ENCODE measurements at regions not wholly inside any gene's neighbourhood (a gene's known extent, or its start where the extent isn't known, plus 50 kb on each side); places are given as distances from the start of the nearest gene placed in this dataset.

DNA sequence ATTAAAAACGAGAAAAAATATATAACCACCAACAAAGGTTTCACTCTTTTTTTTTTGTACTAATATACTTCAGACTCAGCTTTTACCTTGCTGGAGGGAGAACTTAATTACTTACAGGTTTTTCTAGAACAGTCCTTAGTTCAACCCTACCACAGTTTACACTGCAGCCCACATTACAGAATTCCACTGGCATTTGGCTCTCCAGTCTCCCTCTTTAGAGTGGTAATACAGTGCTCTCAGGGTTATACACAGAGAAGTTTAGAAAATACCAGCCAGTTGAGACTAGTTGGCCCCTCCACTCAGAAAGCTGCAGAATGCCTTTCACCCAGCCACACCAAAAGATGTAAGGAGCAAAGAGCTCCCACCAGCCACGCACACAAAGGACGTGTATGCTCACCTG lies 122.3 kb upstream of the DIO3 start:
- TF ChIP-seq, protein P1, sequence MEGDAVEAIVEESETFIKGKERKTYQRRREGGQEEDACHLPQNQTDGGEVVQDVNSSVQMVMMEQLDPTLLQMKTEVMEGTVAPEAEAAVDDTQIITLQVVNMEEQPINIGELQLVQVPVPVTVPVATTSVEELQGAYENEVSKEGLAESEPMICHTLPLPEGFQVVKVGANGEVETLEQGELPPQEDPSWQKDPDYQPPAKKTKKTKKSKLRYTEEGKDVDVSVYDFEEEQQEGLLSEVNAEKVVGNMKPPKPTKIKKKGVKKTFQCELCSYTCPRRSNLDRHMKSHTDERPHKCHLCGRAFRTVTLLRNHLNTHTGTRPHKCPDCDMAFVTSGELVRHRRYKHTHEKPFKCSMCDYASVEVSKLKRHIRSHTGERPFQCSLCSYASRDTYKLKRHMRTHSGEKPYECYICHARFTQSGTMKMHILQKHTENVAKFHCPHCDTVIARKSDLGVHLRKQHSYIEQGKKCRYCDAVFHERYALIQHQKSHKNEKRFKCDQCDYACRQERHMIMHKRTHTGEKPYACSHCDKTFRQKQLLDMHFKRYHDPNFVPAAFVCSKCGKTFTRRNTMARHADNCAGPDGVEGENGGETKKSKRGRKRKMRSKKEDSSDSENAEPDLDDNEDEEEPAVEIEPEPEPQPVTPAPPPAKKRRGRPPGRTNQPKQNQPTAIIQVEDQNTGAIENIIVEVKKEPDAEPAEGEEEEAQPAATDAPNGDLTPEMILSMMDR (IDR thresholded peaks at IDR 0.05; ENCODE audit: low read depth, low read length): no peak
- in situ Hi-C loops (cut with HindIII; ENCODE audit: low sequenced_read_pairs): no loop called here
- H3K4me3 ChIP-seq (ENCODE audit: low read depth, low read length): no peak overlapping the region
- no peak for DNase-seq (ENCODE audit: low read depth, low spot score)

GRCh38 chr14:101440496-101440895 lies 120.8 kb upstream of the DIO3 start:
- in situ Hi-C loops (cut with HindIII; ENCODE audit: low sequenced_read_pairs): no loop called here
- TF ChIP-seq, protein P1 (IDR thresholded peaks at IDR 0.05; ENCODE audit: low read depth, low read length): no peak

DNA sequence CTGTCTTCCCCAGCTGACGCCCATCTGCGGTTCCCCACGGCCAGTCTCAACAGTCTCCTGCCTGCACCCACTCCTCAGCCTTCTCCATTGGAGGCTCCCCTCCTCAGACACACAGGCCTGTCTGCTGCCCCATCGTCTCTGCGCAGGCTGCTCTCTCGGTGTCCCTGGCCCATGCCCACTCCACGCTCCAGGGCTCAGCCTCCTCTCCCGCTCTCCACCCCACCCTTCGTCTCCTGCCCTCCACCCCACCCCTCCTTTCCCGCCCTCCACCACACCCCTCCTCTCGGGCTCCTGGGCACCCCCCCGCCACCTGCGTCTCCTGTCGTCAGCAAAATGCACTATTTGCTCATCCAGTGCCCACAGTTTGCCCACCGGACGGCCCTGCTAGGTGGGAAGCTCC lies 119.6 kb upstream of the DIO3 start:
- in situ Hi-C loops (cut with HindIII; ENCODE audit: low sequenced_read_pairs): no loop called here
- TF ChIP-seq, protein P1 (IDR thresholded peaks at IDR 0.05; ENCODE audit: low read depth, low read length): no peak
- H3K4me3 ChIP-seq (ENCODE audit: low read depth, low read length): no peak overlapping the region
- DNase-seq (ENCODE audit: low read depth, low spot score): no peak

More at GRCh38 chr14:101440496-101440895, 120.8 kb upstream of the DIO3 start:
- H3K4me3 ChIP-seq (ENCODE audit: low read depth, low read length): no peak overlapping the region
- DNase-seq (ENCODE audit: low read depth, low spot score): no peak

DNA sequence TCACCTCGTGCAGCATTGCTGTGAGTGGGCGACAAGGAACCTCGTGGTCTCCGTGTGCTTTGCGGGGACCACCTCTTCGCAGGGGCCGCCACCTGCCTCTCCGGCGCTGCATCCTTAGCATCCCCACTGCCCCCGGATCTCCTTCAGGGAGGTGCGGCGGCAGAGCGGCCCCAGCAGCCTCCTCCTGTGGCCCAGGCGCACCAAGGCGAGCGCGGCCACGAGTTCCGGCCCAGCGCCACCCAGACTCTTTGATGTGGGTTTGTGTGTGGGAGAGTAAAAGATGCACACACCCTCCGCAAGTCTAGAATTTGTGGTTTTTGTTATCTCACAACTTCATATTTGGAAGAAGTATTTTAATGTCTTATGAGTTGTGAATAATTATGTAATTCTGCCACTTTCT lies 118.8 kb upstream of the DIO3 start:
- no peak overlapping the region for H3K4me3 ChIP-seq (ENCODE audit: low read depth, low read length)
- in situ Hi-C loops (cut with HindIII; ENCODE audit: low sequenced_read_pairs): no loop called here
- DNase-seq (ENCODE audit: low read depth, low spot score): no peak
- TF ChIP-seq, protein P1 (IDR thresholded peaks at IDR 0.05; ENCODE audit: low read depth, low read length): no peak

DNA sequence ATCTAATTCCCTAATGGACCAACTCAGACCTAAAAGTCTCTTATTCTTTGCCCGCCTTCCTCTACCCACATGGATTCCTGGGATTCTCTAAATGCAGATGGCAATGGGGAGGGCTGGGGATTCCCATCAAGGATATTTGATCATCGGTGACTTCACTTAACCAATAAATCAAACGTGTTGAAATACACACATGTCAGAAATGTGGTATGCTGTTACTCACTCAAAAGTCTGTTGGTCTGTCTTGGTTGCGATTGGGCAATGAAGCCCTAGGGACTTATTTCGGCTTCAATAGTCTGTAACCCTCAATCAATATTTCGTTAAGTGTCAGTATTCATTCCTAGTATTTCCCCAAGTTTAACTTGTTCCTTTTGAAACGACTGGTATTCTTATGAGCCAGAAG lies 117.2 kb upstream of the DIO3 start:
- in situ Hi-C loops (cut with HindIII; ENCODE audit: low sequenced_read_pairs): no loop called here
- no peak overlapping the region for H3K4me3 ChIP-seq (ENCODE audit: low read depth, low read length)
- DNase-seq (ENCODE audit: low read depth, low spot score): no peak
- TF ChIP-seq, protein P1 (IDR thresholded peaks at IDR 0.05; ENCODE audit: low read depth, low read length): no peak

GRCh38 chr14:101445278-101445677 lies 116.0 kb upstream of the DIO3 start:
- in situ Hi-C loops (cut with HindIII; ENCODE audit: low sequenced_read_pairs): no loop called here
- no peak for DNase-seq (ENCODE audit: low read depth, low spot score)
- TF ChIP-seq, protein P1 (IDR thresholded peaks at IDR 0.05; ENCODE audit: low read depth, low read length): no peak
- no peak overlapping the region for H3K4me3 ChIP-seq (ENCODE audit: low read depth, low read length)

Measured in astrocyte of the spinal cord (primary cell).